AG04450 (cell line): ENCODE measurements at regions not wholly inside any gene's neighbourhood (a gene's known extent, or its start where the extent isn't known, plus 50 kb on each side); places are given as distances from the start of the nearest gene placed in this dataset.

Experiments used
- CTCF ChIA-PET: fragments of 300-600, 350-600 bp; formaldehyde crosslinking; extraction: SDS; loops from one replicate; lab custom pipeline; 2022; ENCODE audit warnings: antibody characterized with exemption, inconsistent platforms; lab: Charles Lee
- POLR2A ChIA-PET: fragments of 350-600 bp; formaldehyde crosslinking; extraction: SDS; loops from one replicate; lab custom pipeline; 2021; ENCODE audit warnings: antibody characterized with exemption, inconsistent platforms; lab: Yijun Ruan, JAX
- DNase-seq: peaks from one replicate; pipeline ENCODE4 v3.0.0-alpha.2; 2011; ENCODE audit warnings: low read depth, low spot score
- H3K27ac ChIP-seq: one replicate; pipeline ENCODE4 v1.5.1; 2012; ENCODE audit warnings: low read depth, low read length, control low read depth
- H3K27me3 ChIP-seq: one replicate; pipeline ENCODE4 v1.6.0; 2012; ENCODE audit warnings: low read length; ENCODE audit not compliant: control insufficient read depth, insufficient read depth
- H3K4me3 ChIP-seq: 2 replicates; pipeline ENCODE4 v1.5.1; 2011; ENCODE audit warnings: mild to moderate bottlenecking, low read depth, low read length, control low read depth
- H3K9me3 ChIP-seq: 2 replicates; pipeline ENCODE4 v1.5.1; 2012; ENCODE audit warnings: low read length; ENCODE audit not compliant: control insufficient read depth, insufficient read depth
- TF ChIP-seq, protein P1 (sequence below): IDR thresholded peaks from 2 replicates; pipeline ENCODE4 v1.5.1; 2011; ENCODE audit warnings: low read depth, low read length, control low read depth, inconsistent platforms

DNA sequence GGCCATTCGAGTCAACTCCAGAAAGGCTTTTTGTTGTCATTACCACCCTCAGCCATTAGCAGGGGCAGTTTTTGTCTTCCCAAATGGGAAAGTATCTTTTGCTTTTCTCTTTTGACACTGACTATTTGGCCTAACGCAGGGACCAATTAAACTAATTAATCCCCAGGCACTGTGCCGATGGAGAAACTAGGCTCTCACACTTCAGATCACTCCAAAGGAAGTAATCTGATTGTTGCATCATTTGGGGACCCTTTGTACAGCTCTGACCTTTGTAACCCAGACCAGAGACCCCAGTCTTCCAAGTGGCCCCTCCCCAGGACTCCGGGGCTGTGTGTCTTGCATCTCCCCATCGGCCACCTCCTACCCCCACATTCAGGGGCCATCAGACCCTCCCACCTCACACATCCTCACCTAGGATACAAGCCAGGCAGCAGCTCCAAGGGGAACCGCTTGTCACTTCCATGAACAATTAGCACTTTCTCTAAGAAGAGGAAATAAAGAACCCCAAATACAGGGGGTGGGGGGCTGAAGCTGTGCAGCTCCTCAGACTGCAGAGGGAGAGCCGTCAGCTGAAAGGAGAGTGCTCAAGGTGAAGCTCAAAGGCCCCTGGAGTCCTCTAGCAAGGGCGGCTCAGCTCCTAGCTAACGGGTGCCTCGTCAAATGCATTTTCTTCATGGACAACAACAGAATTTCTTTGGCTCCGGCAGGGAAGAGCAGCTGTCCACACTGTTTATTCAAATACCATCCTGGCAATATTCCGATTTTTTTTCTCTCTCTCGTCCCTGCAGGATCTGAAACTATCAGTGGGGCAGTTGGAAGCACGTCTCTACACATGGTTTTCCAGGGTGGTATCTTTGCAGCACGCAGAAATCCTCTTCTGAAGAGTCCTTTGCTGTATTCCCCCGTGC lies 64.3 kb upstream of the DIO3 start:
- TF ChIP-seq, protein P1, sequence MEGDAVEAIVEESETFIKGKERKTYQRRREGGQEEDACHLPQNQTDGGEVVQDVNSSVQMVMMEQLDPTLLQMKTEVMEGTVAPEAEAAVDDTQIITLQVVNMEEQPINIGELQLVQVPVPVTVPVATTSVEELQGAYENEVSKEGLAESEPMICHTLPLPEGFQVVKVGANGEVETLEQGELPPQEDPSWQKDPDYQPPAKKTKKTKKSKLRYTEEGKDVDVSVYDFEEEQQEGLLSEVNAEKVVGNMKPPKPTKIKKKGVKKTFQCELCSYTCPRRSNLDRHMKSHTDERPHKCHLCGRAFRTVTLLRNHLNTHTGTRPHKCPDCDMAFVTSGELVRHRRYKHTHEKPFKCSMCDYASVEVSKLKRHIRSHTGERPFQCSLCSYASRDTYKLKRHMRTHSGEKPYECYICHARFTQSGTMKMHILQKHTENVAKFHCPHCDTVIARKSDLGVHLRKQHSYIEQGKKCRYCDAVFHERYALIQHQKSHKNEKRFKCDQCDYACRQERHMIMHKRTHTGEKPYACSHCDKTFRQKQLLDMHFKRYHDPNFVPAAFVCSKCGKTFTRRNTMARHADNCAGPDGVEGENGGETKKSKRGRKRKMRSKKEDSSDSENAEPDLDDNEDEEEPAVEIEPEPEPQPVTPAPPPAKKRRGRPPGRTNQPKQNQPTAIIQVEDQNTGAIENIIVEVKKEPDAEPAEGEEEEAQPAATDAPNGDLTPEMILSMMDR, result no peak
- Histone ChIP-seq H3K27ac (no peak overlapping the region), H3K9me3 (peaks cover 8% of the 10 kb centered on the region), H3K4me3 (no peak overlapping the region), H3K27me3 (peaks cover 26% of the 10 kb centered on the region)
- ChIA-PET POLR2A (no interaction called here), CTCF (no interaction called here)
- DNase-seq, result no peak

- Histone ChIP-seq H3K9me3 (peaks cover 5% of the 10 kb centered on the region), H3K27me3 (peaks cover 28% of the 10 kb centered on the region), H3K4me3 (no peak overlapping the region), H3K27ac (no peak overlapping the region)
- ChIA-PET CTCF (no interaction called here), POLR2A (no interaction called here)
- TF ChIP-seq, protein P1, result no peak
- DNase-seq, result no peak
These were observed 63.4 kb upstream of the DIO3 start for GRCh38 chr14:101497684-101498525.

GRCh38 chr14:101498526-101498860 lies 62.8 kb upstream of the DIO3 start:
- ChIA-PET POLR2A (no interaction called here), CTCF (no interaction called here)
- Histone ChIP-seq H3K4me3 (no peak overlapping the region), H3K27ac (no peak overlapping the region), H3K9me3 (peaks cover 4% of the 10 kb centered on the region), H3K27me3 (peaks cover 28% of the 10 kb centered on the region)
- TF ChIP-seq, protein P1, result no peak
- DNase-seq, result no peak

GRCh38 chr14:101499080-101499479 lies 62.2 kb upstream of the DIO3 start:
- no peak overlapping the region for H3K4me3 ChIP-seq
- peaks cover 28% of the 10 kb centered on the region for H3K27me3 ChIP-seq
- TF ChIP-seq, protein P1, result no peak
- POLR2A ChIA-PET, result no interaction called here
- peaks cover 4% of the 10 kb centered on the region for H3K9me3 ChIP-seq
- no peak for DNase-seq
- CTCF ChIA-PET, result no interaction called here
- no peak overlapping the region for H3K27ac ChIP-seq

DNA sequence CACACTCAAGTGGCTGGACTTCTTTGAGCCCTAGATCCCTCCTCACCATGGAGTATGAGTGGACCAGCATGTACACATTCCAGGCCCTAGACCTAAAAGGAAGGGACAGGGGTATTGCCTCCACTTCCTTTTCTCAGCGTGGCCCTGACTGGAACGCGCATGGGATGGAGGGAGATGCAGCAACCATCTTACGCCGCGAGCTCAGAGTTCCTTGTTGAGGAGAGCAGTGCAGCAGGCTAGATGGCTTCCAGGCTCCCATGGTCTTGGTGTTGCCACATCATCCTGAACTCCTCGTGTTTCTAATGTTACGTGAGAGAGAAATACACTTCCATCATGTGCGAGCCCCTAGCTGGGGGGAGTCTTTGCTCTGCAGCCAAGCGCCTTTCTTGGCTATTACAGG lies 61.8 kb upstream of the DIO3 start:
- ChIA-PET CTCF (no interaction called here), POLR2A (no interaction called here)
- Histone ChIP-seq H3K27me3 (peaks cover 28% of the 10 kb centered on the region), H3K9me3 (peaks cover 4% of the 10 kb centered on the region), H3K27ac (no peak overlapping the region), H3K4me3 (no peak overlapping the region)
- TF ChIP-seq, protein P1, result no peak
- DNase-seq, result no peak
